ENCODE measurements at regions not wholly inside any gene's neighbourhood (a gene's known extent, or its start where the extent isn't known, plus 50 kb on each side); places are given as distances from the start of the nearest gene placed in this dataset.

- H3K4me3 ChIP-seq (ENCODE audit: low read depth, low read length), result no peak overlapping the region
- no peaks in the 10 kb centered on the region for H3K4me1 ChIP-seq (ENCODE audit: control insufficient read depth, insufficient read depth, low read length)
- no peaks in the 10 kb centered on the region for H3K36me3 ChIP-seq (ENCODE audit: control insufficient read depth in 2 of 2, insufficient read depth in 1 of 2, low read length in 2 of 2)
- no peaks in the 10 kb centered on the region for H3K9me3 ChIP-seq (ENCODE audit: control insufficient read depth, insufficient read depth, low read depth, low read length)
- no peak overlapping the region for H3K27ac ChIP-seq (ENCODE audit: extremely low read depth, low read depth, low read length)
- POLR2A ChIA-PET, result no interaction called here
- CTCF ChIA-PET, result interaction anchor here (0.6 kb wide), 1 partner anchor 49 kb away, joined by 3 read pairs; no protein-coding TSS in a partner anchor
- TF ChIP-seq, protein P1, sequence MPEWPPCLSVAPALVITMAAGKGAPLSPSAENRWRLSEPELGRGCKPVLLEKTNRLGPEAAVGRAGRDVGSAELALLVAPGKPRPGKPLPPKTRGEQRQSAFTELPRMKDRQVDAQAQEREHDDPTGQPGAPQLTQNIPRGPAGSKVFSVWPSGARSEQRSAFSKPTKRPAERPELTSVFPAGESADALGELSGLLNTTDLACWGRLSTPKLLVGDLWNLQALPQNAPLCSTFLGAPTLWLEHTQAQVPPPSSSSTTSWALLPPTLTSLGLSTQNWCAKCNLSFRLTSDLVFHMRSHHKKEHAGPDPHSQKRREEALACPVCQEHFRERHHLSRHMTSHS (tag by site-specific recombination; IDR thresholded peaks at IDR 0.05), result no peak
Observed at GRCh38 chr2:7866825-7867224, 815.0 kb upstream of the ID2 start.

GRCh38 chr2:7867867-7868266 lies 814.0 kb upstream of the ID2 start:
- Histone ChIP-seq H3K36me3 (ENCODE audit: control insufficient read depth in 2 of 2, insufficient read depth in 1 of 2, low read length in 2 of 2) (no peaks in the 10 kb centered on the region), H3K9me3 (ENCODE audit: control insufficient read depth, insufficient read depth, low read depth, low read length) (no peaks in the 10 kb centered on the region), H3K4me1 (ENCODE audit: control insufficient read depth, insufficient read depth, low read length) (no peaks in the 10 kb centered on the region), H3K4me3 (ENCODE audit: low read depth, low read length) (no peak overlapping the region), H3K27ac (ENCODE audit: extremely low read depth, low read depth, low read length) (no peak overlapping the region)
- POLR2A ChIA-PET, result no interaction called here
- CTCF ChIA-PET, result no interaction called here
- TF ChIP-seq ZEB2 (tag by site-specific recombination; IDR thresholded peaks at IDR 0.05), result no peak
- no peak for TF ChIP-seq ZNF266 (tag by site-specific recombination; IDR thresholded peaks at IDR 0.05; ENCODE audit: low read depth)
- no peak for TF ChIP-seq SETDB1 (IDR thresholded peaks at IDR 0.05; ENCODE audit: insufficient read length, low read length)
- TF ChIP-seq ZNF37A (tag by site-specific recombination; IDR thresholded peaks at IDR 0.05), result no peak
- TF ChIP-seq, protein P2, sequence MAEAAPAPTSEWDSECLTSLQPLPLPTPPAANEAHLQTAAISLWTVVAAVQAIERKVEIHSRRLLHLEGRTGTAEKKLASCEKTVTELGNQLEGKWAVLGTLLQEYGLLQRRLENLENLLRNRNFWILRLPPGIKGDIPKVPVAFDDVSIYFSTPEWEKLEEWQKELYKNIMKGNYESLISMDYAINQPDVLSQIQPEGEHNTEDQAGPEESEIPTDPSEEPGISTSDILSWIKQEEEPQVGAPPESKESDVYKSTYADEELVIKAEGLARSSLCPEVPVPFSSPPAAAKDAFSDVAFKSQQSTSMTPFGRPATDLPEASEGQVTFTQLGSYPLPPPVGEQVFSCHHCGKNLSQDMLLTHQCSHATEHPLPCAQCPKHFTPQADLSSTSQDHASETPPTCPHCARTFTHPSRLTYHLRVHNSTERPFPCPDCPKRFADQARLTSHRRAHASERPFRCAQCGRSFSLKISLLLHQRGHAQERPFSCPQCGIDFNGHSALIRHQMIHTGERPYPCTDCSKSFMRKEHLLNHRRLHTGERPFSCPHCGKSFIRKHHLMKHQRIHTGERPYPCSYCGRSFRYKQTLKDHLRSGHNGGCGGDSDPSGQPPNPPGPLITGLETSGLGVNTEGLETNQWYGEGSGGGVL (tag by site-specific recombination; IDR thresholded peaks at IDR 0.05), result no peak
- no peak for TF ChIP-seq ZBTB17 (tag by site-specific recombination; IDR thresholded peaks at IDR 0.05)
- TF ChIP-seq ZNF585B (tag by site-specific recombination; IDR thresholded peaks at IDR 0.05), result no peak
- TF ChIP-seq ZNF513 (tag by site-specific recombination; IDR thresholded peaks at IDR 0.05), result no peak
- TF ChIP-seq ZNF654 (tag by site-specific recombination; IDR thresholded peaks at IDR 0.05; ENCODE audit: low read depth), result no peak
- no peak for TF ChIP-seq ZNF639 (tag by site-specific recombination; IDR thresholded peaks at IDR 0.05)
- TF ChIP-seq, protein P3, sequence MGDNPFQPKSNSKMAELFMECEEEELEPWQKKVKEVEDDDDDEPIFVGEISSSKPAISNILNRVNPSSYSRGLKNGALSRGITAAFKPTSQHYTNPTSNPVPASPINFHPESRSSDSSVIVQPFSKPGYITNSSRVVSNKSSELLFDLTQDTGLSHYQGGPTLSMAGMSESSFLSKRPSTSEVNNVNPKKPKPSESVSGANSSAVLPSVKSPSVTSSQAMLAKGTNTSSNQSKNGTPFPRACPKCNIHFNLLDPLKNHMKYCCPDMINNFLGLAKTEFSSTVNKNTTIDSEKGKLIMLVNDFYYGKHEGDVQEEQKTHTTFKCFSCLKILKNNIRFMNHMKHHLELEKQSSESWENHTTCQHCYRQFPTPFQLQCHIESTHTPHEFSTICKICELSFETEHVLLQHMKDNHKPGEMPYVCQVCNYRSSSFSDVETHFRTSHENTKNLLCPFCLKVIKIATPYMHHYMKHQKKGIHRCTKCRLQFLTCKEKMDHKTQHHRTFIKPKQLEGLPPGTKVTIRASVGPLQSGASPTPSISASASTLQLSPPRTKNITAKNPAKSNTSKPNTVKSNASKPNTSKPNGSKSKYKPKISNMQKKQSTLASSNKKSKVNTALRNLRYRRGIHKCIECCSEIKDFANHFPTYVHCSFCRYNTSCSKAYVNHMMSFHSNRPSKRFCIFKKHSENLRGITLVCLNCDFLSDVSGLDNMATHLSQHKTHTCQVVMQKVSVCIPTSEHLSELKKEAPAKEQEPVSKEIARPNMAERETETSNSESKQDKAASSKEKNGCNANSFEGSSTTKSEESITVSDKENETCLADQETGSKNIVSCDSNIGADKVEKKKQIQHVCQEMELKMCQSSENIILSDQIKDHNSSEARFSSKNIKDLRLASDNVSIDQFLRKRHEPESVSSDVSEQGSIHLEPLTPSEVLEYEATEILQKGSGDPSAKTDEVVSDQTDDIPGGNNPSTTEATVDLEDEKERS (tag by site-specific recombination; IDR thresholded peaks at IDR 0.05), result no peak
- no peak for TF ChIP-seq ZNF202 (tag by site-specific recombination; IDR thresholded peaks at IDR 0.05; ENCODE audit: borderline replicate concordance)
- TF ChIP-seq, protein P4, sequence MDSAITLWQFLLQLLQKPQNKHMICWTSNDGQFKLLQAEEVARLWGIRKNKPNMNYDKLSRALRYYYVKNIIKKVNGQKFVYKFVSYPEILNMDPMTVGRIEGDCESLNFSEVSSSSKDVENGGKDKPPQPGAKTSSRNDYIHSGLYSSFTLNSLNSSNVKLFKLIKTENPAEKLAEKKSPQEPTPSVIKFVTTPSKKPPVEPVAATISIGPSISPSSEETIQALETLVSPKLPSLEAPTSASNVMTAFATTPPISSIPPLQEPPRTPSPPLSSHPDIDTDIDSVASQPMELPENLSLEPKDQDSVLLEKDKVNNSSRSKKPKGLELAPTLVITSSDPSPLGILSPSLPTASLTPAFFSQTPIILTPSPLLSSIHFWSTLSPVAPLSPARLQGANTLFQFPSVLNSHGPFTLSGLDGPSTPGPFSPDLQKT (IDR thresholded peaks at IDR 0.05; ENCODE audit: borderline replicate concordance, low read depth, low read length), result no peak
- TF ChIP-seq, protein P5, sequence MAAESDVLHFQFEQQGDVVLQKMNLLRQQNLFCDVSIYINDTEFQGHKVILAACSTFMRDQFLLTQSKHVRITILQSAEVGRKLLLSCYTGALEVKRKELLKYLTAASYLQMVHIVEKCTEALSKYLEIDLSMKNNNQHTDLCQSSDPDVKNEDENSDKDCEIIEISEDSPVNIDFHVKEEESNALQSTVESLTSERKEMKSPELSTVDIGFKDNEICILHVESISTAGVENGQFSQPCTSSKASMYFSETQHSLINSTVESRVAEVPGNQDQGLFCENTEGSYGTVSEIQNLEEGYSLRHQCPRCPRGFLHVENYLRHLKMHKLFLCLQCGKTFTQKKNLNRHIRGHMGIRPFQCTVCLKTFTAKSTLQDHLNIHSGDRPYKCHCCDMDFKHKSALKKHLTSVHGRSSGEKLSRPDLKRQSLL (tag by site-specific recombination; IDR thresholded peaks at IDR 0.05), result no peak
